Osteoblast (primary cell): ENCODE measurements at regions not wholly inside any gene's neighbourhood (a gene's known extent, or its start where the extent isn't known, plus 50 kb on each side); places are given as distances from the start of the nearest gene placed in this dataset.

ENCODE experiments used
- DNase-seq: peaks from one replicate; pipeline ENCODE4 v3.0.0; 2011; ENCODE audit warnings: low spot score, mixed read lengths; ENCODE audit not compliant: insufficient read length; ENCODE audit errors: missing footprints
- H2AFZ ChIP-seq: 2 replicates; pipeline ENCODE4 v1.6.0; 2011; ENCODE audit warnings: mild to moderate bottlenecking, low read length
- H3K27ac ChIP-seq: 2 replicates; pipeline ENCODE4 v1.5.1; 2011; ENCODE audit warnings: mild to moderate bottlenecking, low read depth, low read length, moderate library complexity
- H3K27me3 ChIP-seq: 2 replicates; pipeline ENCODE4 v1.6.0; 2012; ENCODE audit warnings: mild to moderate bottlenecking, control low read depth, inconsistent platforms, low read length, moderate library complexity; ENCODE audit not compliant: insufficient read depth
- H3K36me3 ChIP-seq: 2 replicates; pipeline ENCODE4 v1.5.1; 2011; ENCODE audit warnings: mild to moderate bottlenecking, low read length, control low read depth, moderate library complexity; ENCODE audit not compliant: insufficient read depth
- H3K4me1 ChIP-seq: 2 replicates; pipeline ENCODE4 v1.5.1; 2011; ENCODE audit warnings: mild to moderate bottlenecking, low read length, control low read depth, moderate library complexity; ENCODE audit not compliant: insufficient read depth
- H3K4me2 ChIP-seq: 2 replicates; pipeline ENCODE4 v1.6.0; 2011; ENCODE audit warnings: mild to moderate bottlenecking, low read length; ENCODE audit not compliant: insufficient read depth
- H3K4me3 ChIP-seq: fragments of 200-600 bp; sonication (generic); 3 replicates; pipeline ENCODE4 v1.5.1; 2012; ENCODE audit warnings: mild to moderate bottlenecking, low read length, inconsistent platforms; ENCODE audit not compliant: insufficient read depth
- H3K79me2 ChIP-seq: 2 replicates; pipeline ENCODE4 v1.6.0; 2012; ENCODE audit warnings: mild to moderate bottlenecking, low read length, control low read depth, inconsistent platforms; ENCODE audit not compliant: insufficient read depth
- H3K9me3 ChIP-seq: 2 replicates; pipeline ENCODE4 v1.5.1; 2011; ENCODE audit warnings: low read depth, low read length, control low read depth
- H4K20me1 ChIP-seq: 2 replicates; pipeline ENCODE4 v1.6.0; 2012; ENCODE audit warnings: mild to moderate bottlenecking, low read length, control low read depth; ENCODE audit not compliant: insufficient read depth
- TF ChIP-seq, protein P1 (sequence below): IDR thresholded peaks from 2 replicates; pipeline ENCODE4 v1.5.1; 2011; ENCODE audit warnings: mild to moderate bottlenecking, low read depth, low read length, moderate library complexity; ENCODE audit errors: extremely low read depth

DNA sequence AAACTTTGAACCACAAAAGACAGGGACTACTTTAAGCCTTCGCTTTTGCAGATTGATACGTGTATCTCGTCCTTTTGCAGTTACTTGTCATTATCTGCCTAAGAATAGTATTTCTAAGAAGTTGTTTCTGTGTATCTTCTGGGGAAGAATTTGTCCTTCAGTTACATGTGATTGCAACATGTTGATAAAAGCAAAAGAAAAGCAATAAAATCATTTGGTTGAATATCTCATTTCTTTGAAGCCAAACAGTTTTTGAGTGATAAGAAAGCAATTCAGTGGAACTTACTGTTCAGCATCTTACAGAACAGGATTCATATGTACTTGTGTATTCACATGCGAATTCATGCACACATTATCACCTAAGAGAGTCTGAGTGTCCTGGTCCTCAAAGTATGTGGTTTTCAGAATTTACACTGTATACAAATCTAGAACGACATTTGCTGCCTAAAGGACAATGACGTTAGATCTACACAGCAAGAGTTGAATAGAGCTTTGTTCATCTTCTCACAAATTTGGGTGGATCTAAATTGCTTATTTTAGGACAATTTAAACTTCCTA is 66.7 kb upstream of the MRPS6 start:
- Histone ChIP-seq H3K79me2 (no peaks in the 10 kb centered on the region), H3K27ac (no peak overlapping the region), H3K4me1 (peaks cover 14% of the 10 kb centered on the region), H4K20me1 (no peaks in the 10 kb centered on the region), H3K36me3 (no peaks in the 10 kb centered on the region), H2AFZ (no peak overlapping the region), H3K4me3 (no peak overlapping the region), H3K27me3 (no peaks in the 10 kb centered on the region), H3K9me3 (peaks cover 6% of the 10 kb centered on the region), H3K4me2 (no peak overlapping the region)
- no peak for DNase-seq
- TF ChIP-seq, protein P1, sequence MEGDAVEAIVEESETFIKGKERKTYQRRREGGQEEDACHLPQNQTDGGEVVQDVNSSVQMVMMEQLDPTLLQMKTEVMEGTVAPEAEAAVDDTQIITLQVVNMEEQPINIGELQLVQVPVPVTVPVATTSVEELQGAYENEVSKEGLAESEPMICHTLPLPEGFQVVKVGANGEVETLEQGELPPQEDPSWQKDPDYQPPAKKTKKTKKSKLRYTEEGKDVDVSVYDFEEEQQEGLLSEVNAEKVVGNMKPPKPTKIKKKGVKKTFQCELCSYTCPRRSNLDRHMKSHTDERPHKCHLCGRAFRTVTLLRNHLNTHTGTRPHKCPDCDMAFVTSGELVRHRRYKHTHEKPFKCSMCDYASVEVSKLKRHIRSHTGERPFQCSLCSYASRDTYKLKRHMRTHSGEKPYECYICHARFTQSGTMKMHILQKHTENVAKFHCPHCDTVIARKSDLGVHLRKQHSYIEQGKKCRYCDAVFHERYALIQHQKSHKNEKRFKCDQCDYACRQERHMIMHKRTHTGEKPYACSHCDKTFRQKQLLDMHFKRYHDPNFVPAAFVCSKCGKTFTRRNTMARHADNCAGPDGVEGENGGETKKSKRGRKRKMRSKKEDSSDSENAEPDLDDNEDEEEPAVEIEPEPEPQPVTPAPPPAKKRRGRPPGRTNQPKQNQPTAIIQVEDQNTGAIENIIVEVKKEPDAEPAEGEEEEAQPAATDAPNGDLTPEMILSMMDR, result no peak

DNA sequence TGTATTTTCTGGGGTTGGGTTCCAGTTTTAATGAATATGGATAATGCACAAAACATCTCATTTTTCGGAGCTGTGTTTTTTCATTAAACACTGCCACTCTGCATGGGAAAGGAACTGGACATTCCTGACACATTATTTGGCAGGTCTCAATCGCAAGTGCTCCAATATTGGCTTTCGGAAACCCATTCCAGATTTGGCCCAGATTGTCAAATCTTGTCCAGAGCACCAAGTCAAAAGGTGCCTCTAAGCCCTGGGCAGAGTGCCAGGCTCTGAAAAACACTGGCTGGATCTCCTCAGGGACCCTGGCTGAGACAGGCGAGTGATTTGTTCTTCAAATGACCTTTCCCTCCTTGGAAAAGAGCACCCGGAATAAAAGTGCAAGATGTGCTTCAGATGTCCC is 68.4 kb upstream of the MRPS6 start:
- H2AFZ ChIP-seq, result peak overlapping the region; percentile 11
- no peak for DNase-seq
- peak overlapping the region; percentile 56 for H3K4me2 ChIP-seq
- peak overlapping the region; percentile 52 for H3K27ac ChIP-seq
- H3K9me3 ChIP-seq, result no peaks in the 10 kb centered on the region
- peak overlapping the region; percentile 41 for H3K4me3 ChIP-seq
- no peaks in the 10 kb centered on the region for H4K20me1 ChIP-seq
- TF ChIP-seq, protein P1, result no peak
- H3K4me1 ChIP-seq, result peaks cover 14% of the 10 kb centered on the region
- H3K27me3 ChIP-seq, result no peaks in the 10 kb centered on the region
- H3K79me2 ChIP-seq, result no peaks in the 10 kb centered on the region
- H3K36me3 ChIP-seq, result no peaks in the 10 kb centered on the region

DNA sequence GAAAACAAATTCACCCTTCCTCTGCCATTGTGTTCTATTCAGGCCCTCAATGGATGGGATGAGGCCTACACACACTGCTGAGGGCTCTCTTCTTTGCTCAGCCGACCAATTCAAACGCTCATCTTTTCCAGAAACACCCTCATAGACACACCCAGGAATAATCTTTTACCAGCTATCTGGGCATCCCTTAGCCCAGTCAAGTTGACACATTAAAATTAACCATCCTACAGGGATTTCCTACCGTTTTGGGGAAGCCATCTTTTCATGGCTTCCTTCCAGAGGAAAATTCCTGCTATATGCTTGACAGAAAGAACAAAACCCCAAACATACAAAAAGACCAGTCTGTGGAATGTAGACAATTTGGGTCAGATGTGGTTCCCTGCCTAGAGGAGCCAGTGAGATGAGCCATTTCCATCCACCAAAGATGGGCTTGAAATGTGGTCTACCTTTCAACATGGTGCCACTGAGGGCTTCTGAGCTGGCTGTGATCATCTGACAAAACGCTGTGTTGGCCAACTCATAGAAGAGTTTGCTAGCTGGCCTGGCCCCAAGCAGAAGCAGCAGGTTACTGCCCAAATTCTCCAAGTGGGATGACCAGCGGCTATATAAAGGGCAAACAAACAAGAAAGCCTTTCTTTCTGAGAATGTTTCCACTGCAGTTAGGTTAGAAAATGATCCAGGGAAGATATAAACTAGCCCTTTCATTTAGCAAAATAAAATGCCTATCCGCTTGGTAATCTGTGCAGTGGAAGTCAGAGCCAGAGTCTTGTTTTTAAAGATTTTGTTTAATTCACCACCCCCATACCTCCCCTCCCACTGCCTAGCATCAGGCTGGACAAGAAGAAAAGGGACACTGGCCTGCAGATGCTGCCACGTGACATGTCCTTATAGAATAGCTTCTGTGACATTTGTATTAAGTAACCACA is 69.1 kb upstream of the MRPS6 start:
- peaks cover 14% of the 10 kb centered on the region for H3K4me1 ChIP-seq
- no peaks in the 10 kb centered on the region for H3K27me3 ChIP-seq
- TF ChIP-seq, protein P1, result no peak
- no peaks in the 10 kb centered on the region for H3K36me3 ChIP-seq
- no peaks in the 10 kb centered on the region for H4K20me1 ChIP-seq
- H3K9me3 ChIP-seq, result no peaks in the 10 kb centered on the region
- peak overlapping the region; percentile 52 for H3K27ac ChIP-seq
- H3K4me2 ChIP-seq, result peak overlapping the region; percentile 56
- no peaks in the 10 kb centered on the region for H3K79me2 ChIP-seq
- peak overlapping the region; percentile 21 for H2AFZ ChIP-seq
- H3K4me3 ChIP-seq, result peak overlapping the region; percentile 41
- no peak for DNase-seq

DNA sequence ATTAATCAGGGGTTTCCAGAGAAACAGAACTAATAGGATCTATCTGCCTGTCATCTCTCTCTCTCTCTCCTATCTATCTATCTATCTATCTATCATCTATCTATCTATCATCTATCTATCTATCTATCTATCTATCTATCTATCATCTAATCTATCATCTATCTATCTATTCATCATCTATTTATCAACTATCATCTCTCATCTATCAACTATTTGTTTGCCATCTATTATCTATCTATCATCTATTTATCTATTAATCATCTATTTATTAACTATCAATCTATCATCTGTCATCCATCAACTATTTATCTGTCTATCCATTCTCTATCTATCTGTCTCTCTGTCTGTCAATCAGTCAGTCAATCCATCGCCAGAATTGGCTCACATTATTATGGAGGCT is 70.0 kb upstream of the MRPS6 start:
- H3K27me3 ChIP-seq, result no peaks in the 10 kb centered on the region
- H4K20me1 ChIP-seq, result no peaks in the 10 kb centered on the region
- no peak overlapping the region for H3K27ac ChIP-seq
- TF ChIP-seq, protein P1, result no peak
- no peaks in the 10 kb centered on the region for H3K79me2 ChIP-seq
- H3K36me3 ChIP-seq, result no peaks in the 10 kb centered on the region
- no peak overlapping the region for H3K4me2 ChIP-seq
- no peak overlapping the region for H2AFZ ChIP-seq
- no peaks in the 10 kb centered on the region for H3K9me3 ChIP-seq
- H3K4me1 ChIP-seq, result peaks cover 14% of the 10 kb centered on the region
- no peak overlapping the region for H3K4me3 ChIP-seq
- DNase-seq, result no peak
